GM12878 (cell line): ENCODE measurements at regions not wholly inside any gene's neighbourhood (a gene's known extent, or its start where the extent isn't known, plus 50 kb on each side); places are given as distances from the start of the nearest gene placed in this dataset.

ENCODE experiments used
- ATAC-seq: fragments of 200-7000 bp; cut with Tn5 transposase; 3 replicates; pipeline ENCODE4 v1.9.1; 2020; ENCODE audit warnings: mild to moderate bottlenecking, moderate library complexity
- BruUV-seq: library from RNA; stranded (reverse); fragments of 400-500 nt; replicated peaks from 2 replicates; lab custom pipeline; 2021; lab: Mats Ljungman, UMichigan
- CTCF ChIA-PET: fragments of 300-600 bp; sonication (Branson Sonifier 250); formaldehyde crosslinking; extraction: SDS; loops from one replicate; lab custom pipeline; 2021; ENCODE audit warnings: inconsistent platforms; lab: Yijun Ruan, JAX
- POLR2A ChIA-PET: fragments of 350-600 bp; formaldehyde crosslinking; extraction: SDS; loops from one replicate; lab custom pipeline; 2021; ENCODE audit warnings: inconsistent platforms; lab: Charles Lee
- RAD21 ChIA-PET: fragments of 300-600 bp; sonication (Branson Sonifier 250); formaldehyde crosslinking; loops from one replicate; lab custom pipeline; 2023; ENCODE audit warnings: antibody characterized with exemption; ENCODE audit not compliant: unreplicated experiment; lab: Charles Lee
- SMC1A ChIA-PET: fragments of 300-600 bp; sonication (Branson Sonifier 250); formaldehyde crosslinking; loops from one replicate; lab custom pipeline; 2023; ENCODE audit not compliant: unreplicated experiment, uncharacterized antibody; lab: Charles Lee
- DNase-seq: peaks from one replicate; pipeline ENCODE4 v3.0.0-alpha.2; 2011; ENCODE audit warnings: low read depth, low spot score
- FAIRE-seq: peaks from 3 replicates; lab custom pipeline; 2011; peaks lifted over from hg19 to GRCh38; lab: Jason Lieb, UNC
- H2AFZ ChIP-seq: 2 replicates; pipeline ENCODE4 v1.6.0; 2011; ENCODE audit warnings: low read depth, low read length, control low read depth; ENCODE audit not compliant: control insufficient read depth
- H3K27ac ChIP-seq: 2 replicates; pipeline ENCODE4 v1.5.1; 2011; ENCODE audit warnings: control low read depth; ENCODE audit not compliant: control insufficient read depth, insufficient read depth
- H3K27me3 ChIP-seq, 2 experiments: replicated peaks in 1 of 2; 2 replicates each; pipeline versions ENCODE4 v1.6.0 to v1.6.1; 2011; ENCODE audit warnings: low read length in 1 of 2; ENCODE audit not compliant: control insufficient read depth in 2 of 2, insufficient read depth in 2 of 2
- H3K36me3 ChIP-seq, 2 experiments: 2 replicates each; pipeline ENCODE4 v1.5.1; 2011; ENCODE audit warnings: low read length in 1 of 2; ENCODE audit not compliant: control insufficient read depth in 2 of 2, insufficient read depth in 2 of 2
- H3K4me1 ChIP-seq: 2 replicates; pipeline ENCODE4 v1.6.1; 2011; ENCODE audit warnings: mild to moderate bottlenecking, low read length, moderate library complexity, mixed read lengths; ENCODE audit not compliant: control insufficient read depth, insufficient read depth
- H3K4me2 ChIP-seq: 2 replicates; pipeline ENCODE4 v1.6.0; 2011; ENCODE audit warnings: control low read depth; ENCODE audit not compliant: control insufficient read depth, insufficient read depth
- H3K4me3 ChIP-seq: fragments of 200-600 bp; sonication (generic); 2 replicates; pipeline ENCODE4 v1.5.1; 2016
- H3K79me2 ChIP-seq: 2 replicates; pipeline ENCODE4 v1.6.0; 2011; ENCODE audit warnings: low read length; ENCODE audit not compliant: control insufficient read depth, insufficient read depth
- H3K9ac ChIP-seq: 2 replicates; pipeline ENCODE4 v1.8.0; 2011; ENCODE audit warnings: low read length, control low read depth, mixed read lengths; ENCODE audit not compliant: control insufficient read depth, insufficient read depth
- H3K9me3 ChIP-seq: replicated peaks from 3 replicates; pipeline ENCODE4 v1.5.1; 2011; ENCODE audit warnings: mild to moderate bottlenecking, low read length; ENCODE audit not compliant: control insufficient read depth, insufficient read depth
- H4K20me1 ChIP-seq: 2 replicates; pipeline ENCODE4 v1.6.0; 2011; ENCODE audit not compliant: control insufficient read depth, insufficient read depth
- BACH1 ChIP-seq: fragments of 450-650 bp; IDR thresholded peaks from 2 replicates; pipeline ENCODE4 v1.6.1; 2017; ENCODE audit warnings: mild to moderate bottlenecking, borderline replicate concordance
- BCL11A ChIP-seq: IDR thresholded peaks from 2 replicates; pipeline ENCODE4 v1.6.1; 2011; ENCODE audit warnings: low read depth, low read length
- BRCA1 ChIP-seq: IDR thresholded peaks from 2 replicates; pipeline ENCODE4 v1.6.1; 2011; ENCODE audit warnings: low read depth, low read length, improper control_type of control experiment
- EED ChIP-seq: sonication (generic); IDR thresholded peaks from 2 replicates; pipeline ENCODE4 v1.6.1; 2016; ENCODE audit warnings: antibody characterized with exemption, low read depth
- EP300 ChIP-seq, 2 experiments: fragments of 150-350 bp in 1 of 2; IDR thresholded peaks; 2 replicates each; pipeline ENCODE4 v1.6.1; 2011 to 2012; ENCODE audit warnings: low read depth in 2 of 2, low read length in 2 of 2, borderline replicate concordance in 1 of 2, improper control_type of control experiment in 1 of 2, inconsistent platforms in 1 of 2; ENCODE audit not compliant: control insufficient read depth in 1 of 2
- HCFC1 ChIP-seq: fragments of 150-350 bp; IDR thresholded peaks from 2 replicates; pipeline ENCODE4 v1.6.1; 2014; ENCODE audit warnings: low read length
- LARP7 ChIP-seq: fragments of 450-650 bp; IDR thresholded peaks from 2 replicates; pipeline ENCODE4 v1.6.1; 2017; ENCODE audit warnings: mild to moderate bottlenecking
- MTA3 ChIP-seq: IDR thresholded peaks from 2 replicates; pipeline ENCODE4 v1.6.1; 2012; ENCODE audit warnings: low read length, inconsistent platforms, borderline replicate concordance
- NR2C1 ChIP-seq: fragments of 450-650 bp; IDR thresholded peaks from 2 replicates; pipeline ENCODE4 v1.6.1; 2017; ENCODE audit warnings: antibody characterized with exemption, mild to moderate bottlenecking, moderate library complexity
- PAX8 ChIP-seq: fragments of 450-650 bp; IDR thresholded peaks from 2 replicates; pipeline ENCODE4 v1.6.1; 2017; ENCODE audit warnings: mild to moderate bottlenecking, moderate library complexity
- POLR2AphosphoS5 ChIP-seq: IDR thresholded peaks from 2 replicates; pipeline ENCODE4 v1.6.1; 2011; ENCODE audit warnings: mild to moderate bottlenecking, low read length, inconsistent platforms
- RFX5 ChIP-seq: IDR thresholded peaks from 2 replicates; pipeline ENCODE4 v1.6.1; 2011; ENCODE audit warnings: low read depth, low read length, improper control_type of control experiment
- SMAD5 ChIP-seq: IDR thresholded peaks from 2 replicates; pipeline ENCODE4 v1.6.1; 2016; ENCODE audit warnings: antibody characterized with exemption, low read depth
- SP1 ChIP-seq: IDR thresholded peaks from one replicate; pipeline ENCODE4 v1.6.1; 2011; ENCODE audit warnings: low read depth, low read length
- SREBF2 ChIP-seq: IDR thresholded peaks from 2 replicates; pipeline ENCODE4 v1.6.1; 2012; ENCODE audit warnings: mild to moderate bottlenecking, low read length
- WGBS: methylation state at CpG from one replicate; pipeline ENCODE4 v1.1.6; 2016; ENCODE audit warnings: low lambda C conversion rate; ENCODE audit not compliant: insufficient replicate concordance, insufficient coverage; ENCODE audit errors: missing lambda C conversion rate; 5-methylcytosine and 5-hydroxymethylcytosine counted together
- in situ Hi-C: fragments of 300-500 bp; cut with MboI; formaldehyde crosslinking; loops from 9 replicates; pipeline ENCODE4 v1.14.3; 2018; ENCODE audit warnings: mixed read lengths
- intact Hi-C: fragments of 100-400 bp; cut with micrococcal nuclease; formaldehyde crosslinking; loops from one replicate; pipeline ENCODE4 v1.14.2; 2022; ENCODE audit not compliant: unreplicated experiment
- TF ChIP-seq, protein P1 (sequence below): fragments of 150-350 bp; IDR thresholded peaks from 2 replicates; pipeline ENCODE4 v1.6.1; 2014; ENCODE audit warnings: mild to moderate bottlenecking, low read depth, low read length

DNA sequence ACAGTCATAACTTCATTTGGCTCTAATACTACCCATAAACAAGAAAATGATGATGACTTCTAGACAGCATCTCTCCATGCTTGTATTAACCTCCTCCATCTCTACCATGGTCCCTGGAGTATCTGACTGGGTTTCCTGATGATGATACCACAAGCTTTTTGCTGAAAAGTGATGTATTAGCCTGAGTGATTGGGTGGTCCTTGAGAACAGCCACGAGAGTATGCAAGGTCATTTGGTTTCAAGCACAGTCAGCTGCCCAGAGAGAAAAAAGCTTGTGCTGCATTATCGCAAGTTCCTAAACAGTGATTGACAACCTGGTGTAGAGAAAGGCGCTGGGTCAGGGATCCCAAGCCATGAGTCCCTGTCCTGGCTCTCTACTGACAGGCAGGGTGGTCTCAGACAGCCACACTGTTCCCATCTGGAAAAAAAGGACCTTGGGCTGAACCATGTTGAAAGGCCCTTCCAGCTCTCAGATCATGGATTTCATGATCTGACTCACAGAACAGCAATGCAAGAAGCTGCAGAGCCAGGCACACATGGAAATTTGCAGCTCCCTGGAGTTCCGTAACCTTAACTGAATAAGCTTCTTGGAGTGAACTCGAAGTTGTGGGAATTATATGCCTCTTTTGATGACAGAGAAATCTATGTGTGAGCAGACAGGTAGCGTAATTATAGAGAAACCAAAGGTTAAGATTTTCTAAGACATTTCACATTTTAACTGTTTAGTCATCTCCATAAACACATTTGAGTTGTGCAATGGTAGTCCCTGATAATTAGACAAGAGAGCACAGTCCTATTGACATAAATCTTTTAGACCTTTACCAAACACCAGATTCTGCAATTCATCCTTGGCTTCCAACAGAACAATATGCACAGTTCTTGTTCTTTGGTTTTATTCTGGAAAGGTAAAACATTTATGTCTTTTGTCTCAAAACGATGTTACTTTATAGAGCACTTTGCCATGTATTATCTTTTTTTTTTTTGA lies 54.1 kb upstream of the UBASH3B start:
- H3K4me1 ChIP-seq: no peaks in the 10 kb centered on the region
- H3K79me2 ChIP-seq: no peaks in the 10 kb centered on the region
- no peak overlapping the region for H3K9ac ChIP-seq
- H3K4me2 ChIP-seq: no peak overlapping the region
- DNase-seq (no peak), FAIRE-seq (no peak), ATAC-seq (no peak)
- H2AFZ ChIP-seq: no peak overlapping the region
- in situ Hi-C loops: no loop called here
- SMC1A ChIA-PET: no interaction called here
- H3K27me3 ChIP-seq: no peaks in the 10 kb centered on the region; a peak in 2 of 4 replicates
- WGBS: 42% methylated on average over 7 of the region's 7 CpGs
- H3K4me3 ChIP-seq: no peak overlapping the region
- RAD21 ChIA-PET: no interaction called here
- H3K9me3 ChIP-seq: no peaks in the 10 kb centered on the region
- no peak overlapping the region for H3K27ac ChIP-seq
- TF ChIP-seq, protein P1, sequence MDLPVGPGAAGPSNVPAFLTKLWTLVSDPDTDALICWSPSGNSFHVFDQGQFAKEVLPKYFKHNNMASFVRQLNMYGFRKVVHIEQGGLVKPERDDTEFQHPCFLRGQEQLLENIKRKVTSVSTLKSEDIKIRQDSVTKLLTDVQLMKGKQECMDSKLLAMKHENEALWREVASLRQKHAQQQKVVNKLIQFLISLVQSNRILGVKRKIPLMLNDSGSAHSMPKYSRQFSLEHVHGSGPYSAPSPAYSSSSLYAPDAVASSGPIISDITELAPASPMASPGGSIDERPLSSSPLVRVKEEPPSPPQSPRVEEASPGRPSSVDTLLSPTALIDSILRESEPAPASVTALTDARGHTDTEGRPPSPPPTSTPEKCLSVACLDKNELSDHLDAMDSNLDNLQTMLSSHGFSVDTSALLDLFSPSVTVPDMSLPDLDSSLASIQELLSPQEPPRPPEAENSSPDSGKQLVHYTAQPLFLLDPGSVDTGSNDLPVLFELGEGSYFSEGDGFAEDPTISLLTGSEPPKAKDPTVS: no peak
- TF ChIP-seq HCFC1: no peak
- no peak for TF ChIP-seq EED
- TF ChIP-seq PAX8: no peak
- TF ChIP-seq BACH1: no peak
- TF ChIP-seq NR2C1: no peak
- TF ChIP-seq BCL11A: no peak
- no peak for TF ChIP-seq EP300 (IDR thresholded peaks at IDR 0.05; ENCODE audit: borderline replicate concordance in 1 of 2, control insufficient read depth in 1 of 2, low read depth in 2 of 2, low read length in 2 of 2)
- TF ChIP-seq MTA3: no peak
- no peak for TF ChIP-seq SP1
- TF ChIP-seq SMAD5: no peak
- no peak for TF ChIP-seq BRCA1
- no peak for TF ChIP-seq LARP7
- no peak for TF ChIP-seq POLR2AphosphoS5
- no peak for TF ChIP-seq RFX5
- no peak for TF ChIP-seq SREBF2
- H3K36me3 ChIP-seq: no peaks in the 10 kb centered on the region
- H4K20me1 ChIP-seq: no peaks in the 10 kb centered on the region
- CTCF ChIA-PET: interaction anchor here (0.9 to 1.2 kb wide), 2 partner anchors 21 to 23 kb away, joined by 3 read pairs; no protein-coding TSS in a partner anchor
- POLR2A ChIA-PET: no interaction called here
- intact Hi-C loops: no loop called here
- BruUV-seq: no TSS peak
